IMR-90 (cell line): ENCODE measurements at regions not wholly inside any gene's neighbourhood (a gene's known extent, or its start where the extent isn't known, plus 50 kb on each side); places are given as distances from the start of the nearest gene placed in this dataset.

Source experiments
- ATAC-seq: fragments of 200-7000 bp; cut with Tn5 transposase; 2 replicates; pipeline ENCODE4 v1.9.1; 2020; ENCODE audit warnings: low read depth, mild to moderate bottlenecking, moderate library complexity
- BruUV-seq: library from RNA; stranded (reverse); fragments of 400-500 nt; replicated peaks from 2 replicates; lab custom pipeline; 2021; lab: Mats Ljungman, UMichigan
- CTCF ChIA-PET: fragments of 300-600 bp; formaldehyde crosslinking; extraction: SDS; loops from one replicate; lab custom pipeline; 2021; ENCODE audit warnings: antibody characterized with exemption; lab: Yijun Ruan, JAX
- POLR2A ChIA-PET: fragments of 300-600 bp; sonication (Branson Sonifier 250); formaldehyde crosslinking; loops from one replicate; lab custom pipeline; 2022; ENCODE audit warnings: antibody characterized with exemption; ENCODE audit not compliant: unreplicated experiment; lab: Charles Lee
- DNase-seq: peaks from one replicate; pipeline ENCODE4 v3.0.0; 2013
- H2AFZ ChIP-seq: replicated peaks from 2 replicates; pipeline ENCODE3; 2013; ENCODE audit warnings: low read length, mild to moderate bottlenecking; ENCODE audit not compliant: poor library complexity
- H2AK5ac ChIP-seq: 2 replicates; pipeline ENCODE4 v1.6.1; 2013; ENCODE audit warnings: low read depth, low read length, inconsistent platforms
- H2AK9ac ChIP-seq: replicated peaks from 2 replicates; pipeline ENCODE3; 2013; ENCODE audit warnings: mild to moderate bottlenecking, low read depth, low read length, moderate library complexity; ENCODE audit not compliant: poor library complexity
- H2BK120ac ChIP-seq: 2 replicates; pipeline ENCODE4 v1.6.1; 2013; ENCODE audit warnings: low read depth, low read length, inconsistent platforms
- H2BK15ac ChIP-seq: 3 replicates; pipeline ENCODE4 v1.6.1; 2013; ENCODE audit warnings: low read depth, low read length, inconsistent platforms
- H2BK20ac ChIP-seq: 2 replicates; pipeline ENCODE4 v1.6.1; 2013; ENCODE audit warnings: low read depth, mild to moderate bottlenecking, inconsistent platforms, low read length, moderate library complexity
- H2BK5ac ChIP-seq: 2 replicates; pipeline ENCODE4 v1.6.1; 2013; ENCODE audit warnings: mild to moderate bottlenecking, low read depth, low read length, inconsistent platforms; ENCODE audit not compliant: poor library complexity, severe bottlenecking
- H3K14ac ChIP-seq: replicated peaks from 2 replicates; pipeline ENCODE4 v1.6.1; 2013; ENCODE audit warnings: low read depth, low read length, inconsistent platforms
- H3K18ac ChIP-seq: 2 replicates; pipeline ENCODE4 v1.6.1; 2013; ENCODE audit warnings: low read depth, low read length, control low read depth
- H3K23ac ChIP-seq: 2 replicates; pipeline ENCODE4 v1.6.1; 2013; ENCODE audit warnings: low read depth, low read length, inconsistent platforms
- H3K27ac ChIP-seq: 2 replicates; pipeline ENCODE4 v1.5.1; 2013; ENCODE audit warnings: mild to moderate bottlenecking, control low read depth, low read length; ENCODE audit not compliant: insufficient read depth
- H3K27me3 ChIP-seq: 2 replicates; pipeline ENCODE4 v1.6.1; 2013; ENCODE audit warnings: low read length; ENCODE audit not compliant: control insufficient read depth, insufficient read depth
- H3K36me3 ChIP-seq: 2 replicates; pipeline ENCODE4 v1.6.1; 2013; ENCODE audit warnings: low read length, mixed read lengths; ENCODE audit not compliant: control insufficient read depth, insufficient read depth
- H3K4ac ChIP-seq: 2 replicates; pipeline ENCODE4 v1.6.1; 2013; ENCODE audit warnings: low read depth, low read length, inconsistent platforms
- H3K4me1 ChIP-seq: 2 replicates; pipeline ENCODE4 v1.6.1; 2013; ENCODE audit warnings: low read length, mixed read lengths; ENCODE audit not compliant: control insufficient read depth, insufficient read depth
- H3K4me2 ChIP-seq: 2 replicates; pipeline ENCODE4 v1.6.1; 2013; ENCODE audit warnings: low read depth, mild to moderate bottlenecking, control low read depth, low read length, moderate library complexity
- H3K4me3 ChIP-seq: 2 replicates; pipeline ENCODE4 v1.5.1; 2013; ENCODE audit warnings: low read depth, mild to moderate bottlenecking, control low read depth, low read length, moderate library complexity; ENCODE audit not compliant: insufficient read depth
- H3K56ac ChIP-seq: 2 replicates; pipeline ENCODE4 v1.6.1; 2013; ENCODE audit warnings: low read length, inconsistent platforms; ENCODE audit not compliant: insufficient read depth; ENCODE audit errors: extremely low read depth
- H3K79me1 ChIP-seq, 2 experiments: 2 replicates each; pipeline ENCODE4 v1.6.1; 2013; ENCODE audit warnings: low read length in 2 of 2, inconsistent platforms in 1 of 2, low read depth in 1 of 2
- H3K9ac ChIP-seq: 2 replicates; pipeline ENCODE4 v1.6.1; 2013; ENCODE audit warnings: low read depth, low read length, control low read depth
- H3K9me1 ChIP-seq: 2 replicates; pipeline ENCODE4 v1.6.1; 2013; ENCODE audit warnings: low read length, inconsistent platforms; ENCODE audit not compliant: insufficient read depth
- H3K9me3 ChIP-seq: 2 replicates; pipeline ENCODE4 v1.6.1; 2013; ENCODE audit warnings: low read length; ENCODE audit not compliant: control insufficient read depth, insufficient read depth
- H4K20me1 ChIP-seq: 2 replicates; pipeline ENCODE4 v1.6.1; 2013; ENCODE audit warnings: low read length, inconsistent platforms; ENCODE audit not compliant: insufficient read depth
- H4K5ac ChIP-seq: 2 replicates; pipeline ENCODE4 v1.6.1; 2013; ENCODE audit warnings: mild to moderate bottlenecking, low read depth, low read length, control low read depth
- H4K8ac ChIP-seq, 2 experiments: 2 replicates each; pipeline ENCODE4 v1.6.1; 2013; ENCODE audit warnings: low read depth in 2 of 2, low read length in 2 of 2, control low read depth in 1 of 2, inconsistent platforms in 1 of 2
- H4K91ac ChIP-seq: 2 replicates; pipeline ENCODE4 v1.6.1; 2013; ENCODE audit warnings: low read depth, low read length, inconsistent platforms; ENCODE audit not compliant: insufficient read depth
- BHLHE40 ChIP-seq: fragments of 150-350 bp; IDR thresholded peaks from 2 replicates; pipeline ENCODE4 v1.6.1; 2016; ENCODE audit warnings: mild to moderate bottlenecking, low read depth, low read length
- FOS ChIP-seq: fragments of 150-350 bp; IDR thresholded peaks from 2 replicates; pipeline ENCODE4 v1.6.1; 2016; ENCODE audit warnings: low read depth, low read length
- MAFK ChIP-seq: IDR thresholded peaks from 2 replicates; pipeline ENCODE4 v1.6.1; 2012; ENCODE audit warnings: low read depth, low read length, improper control_type of control experiment
- RAD21 ChIP-seq: IDR thresholded peaks from 2 replicates; pipeline ENCODE4 v1.6.1; 2012; ENCODE audit warnings: low read length, improper control_type of control experiment
- RCOR1 ChIP-seq: IDR thresholded peaks from 2 replicates; pipeline ENCODE4 v1.6.1; 2012; ENCODE audit warnings: mild to moderate bottlenecking, low read length, improper control_type of control experiment; ENCODE audit not compliant: insufficient replicate concordance
- RFX5 ChIP-seq: IDR thresholded peaks from 2 replicates; pipeline ENCODE4 v1.8.0; 2012; ENCODE audit warnings: low read depth, mild to moderate bottlenecking, low read length, moderate library complexity
- USF2 ChIP-seq: fragments of 150-350 bp; IDR thresholded peaks from 2 replicates; pipeline ENCODE4 v1.6.1; 2017; ENCODE audit warnings: mild to moderate bottlenecking, antibody characterized with exemption, low read length, low read depth
- WGBS, 2 experiments: methylation state at CpG; one replicate each; pipeline versions ENCODE4 v1.1.5 to v1.1.7; 2013; ENCODE audit warnings: missing lambda C conversion rate in 2 of 2; ENCODE audit not compliant: insufficient read length in 1 of 2; ENCODE audit errors: extremely low coverage in 2 of 2; 5-methylcytosine and 5-hydroxymethylcytosine counted together
- dilution Hi-C: fragments of 300-500 bp; cut with HindIII; formaldehyde crosslinking; loops from one replicate; pipeline ENCODE4 v1.14.3; 2018; ENCODE audit warnings: low sequenced_read_pairs; ENCODE audit not compliant: unreplicated experiment
- in situ Hi-C: fragments of 300-500 bp; cut with MboI; formaldehyde crosslinking; loops from 3 replicates; pipeline ENCODE4 v1.14.3; 2019; ENCODE audit warnings: low sequenced_read_pairs, inconsistent platforms, mixed read lengths
- intact Hi-C: fragments of 100-400 bp; cut with micrococcal nuclease; formaldehyde crosslinking; loops from 2 replicates; pipeline ENCODE4 v1.10.0; 2022

DNA sequence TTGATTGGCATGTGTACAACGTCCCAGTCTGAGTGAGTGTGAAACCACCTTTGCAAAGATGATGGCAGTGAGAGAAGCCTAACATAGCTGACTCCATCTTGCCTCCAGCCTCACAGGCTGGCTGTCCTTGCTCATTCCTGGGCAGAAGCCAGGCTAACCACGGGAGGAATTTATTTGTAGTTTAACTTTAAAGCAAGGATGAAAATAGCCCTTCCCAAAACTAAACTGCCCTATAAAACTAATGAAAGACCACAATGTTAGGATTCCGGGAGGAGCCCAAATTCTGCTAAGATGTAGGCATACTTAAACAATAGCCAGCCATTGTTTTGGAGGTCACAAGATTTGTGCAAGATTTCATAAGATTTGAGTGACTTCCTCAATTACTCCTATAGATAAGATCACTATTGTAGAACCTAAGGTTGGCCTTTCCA, 96.6 kb upstream of the LSM14A start:
- no peak overlapping the region for H2BK20ac ChIP-seq
- TF ChIP-seq MAFK (no peak), FOS (no peak), RFX5 (no peak), USF2 (no peak), BHLHE40 (no peak), RCOR1 (no peak), RAD21 (no peak)
- ATAC-seq (no peak), DNase-seq (no peak)
- no peak overlapping the region for H2BK120ac ChIP-seq
- no peak overlapping the region for H3K4me3 ChIP-seq
- no peaks in the 10 kb centered on the region; the same call in 1 of the 2 replicates for H3K9me1 ChIP-seq
- no peak overlapping the region for H3K23ac ChIP-seq
- H4K91ac ChIP-seq, result no peak overlapping the region
- H2AFZ ChIP-seq, result no peak overlapping the region
- H3K4ac ChIP-seq, result no peak overlapping the region
- H3K9me3 ChIP-seq, result no peaks in the 10 kb centered on the region
- no peak overlapping the region for H3K27ac ChIP-seq
- no peak overlapping the region for H3K56ac ChIP-seq
- CTCF ChIA-PET, result no interaction called here
- no CpG with 5 or more reads among the region's 3 CpGs for WGBS, 2 experiments
- no peak overlapping the region for H3K18ac ChIP-seq
- in situ Hi-C loops (no loop called here), intact Hi-C loops (no loop called here), dilution Hi-C loops (no loop called here)
- no TSS peak for BruUV-seq
- no peak overlapping the region for H2AK5ac ChIP-seq
- no peaks in the 10 kb centered on the region for H3K4me1 ChIP-seq
- no peaks in the 10 kb centered on the region for H3K27me3 ChIP-seq
- H3K79me1 ChIP-seq, result no peaks in the 10 kb centered on the region
- no peak overlapping the region for H2BK5ac ChIP-seq
- H4K20me1 ChIP-seq, result no peaks in the 10 kb centered on the region
- H3K9ac ChIP-seq, result no peak overlapping the region
- POLR2A ChIA-PET, result no interaction called here
- no peak overlapping the region for H2BK15ac ChIP-seq
- H3K36me3 ChIP-seq, result no peaks in the 10 kb centered on the region
- H4K8ac ChIP-seq, result no peak overlapping the region
- H4K5ac ChIP-seq, result no peak overlapping the region
- no peak overlapping the region for H2AK9ac ChIP-seq
- H3K4me2 ChIP-seq, result no peak overlapping the region
- no peak overlapping the region for H3K14ac ChIP-seq
